GM10248 (cell line): ENCODE measurements at regions not wholly inside any gene's neighbourhood (a gene's known extent, or its start where the extent isn't known, plus 50 kb on each side); places are given as distances from the start of the nearest gene placed in this dataset.

Source experiments
- CTCF ChIA-PET: fragments of 300-600 bp; sonication (Branson Sonifier 250); formaldehyde crosslinking; extraction: SDS; loops from one replicate; lab custom pipeline; 2021; ENCODE audit warnings: antibody characterized with exemption; lab: Yijun Ruan, JAX
- POLR2A ChIA-PET: fragments of 350-650 bp; sonication (Branson Sonifier 250); formaldehyde crosslinking; extraction: SDS; loops from one replicate; lab custom pipeline; 2020; ENCODE audit warnings: antibody characterized with exemption; lab: Yijun Ruan, JAX
- DNase-seq: peaks from one replicate; pipeline ENCODE4 v3.0.0; 2012; ENCODE audit errors: extremely low spot score
- CTCF ChIP-seq: IDR thresholded peaks from 2 replicates; pipeline ENCODE4 v1.5.1; 2012; ENCODE audit warnings: mild to moderate bottlenecking, low read depth; ENCODE audit errors: extremely low read depth, missing control alignments, control extremely low read depth

DNA sequence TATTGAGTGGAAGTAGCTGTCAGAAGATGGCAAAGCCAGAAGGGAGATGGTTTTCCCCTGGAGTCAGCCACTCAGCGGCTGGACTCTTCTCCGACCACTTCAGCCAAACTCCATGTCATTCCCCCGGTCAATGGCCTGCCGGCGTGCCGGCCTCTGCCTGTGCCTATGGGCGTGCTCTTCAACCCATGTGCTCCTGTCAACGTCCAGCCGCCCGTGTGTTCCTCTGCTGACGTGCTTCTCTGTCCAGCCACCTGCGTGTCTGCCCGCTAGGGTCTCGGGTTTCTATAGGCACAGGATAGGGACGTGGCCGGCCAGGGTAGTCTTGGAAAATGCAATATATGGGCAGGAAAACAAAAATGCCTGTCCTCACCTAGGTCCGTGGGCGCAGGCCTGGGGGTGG lies 77.7 kb upstream of the RUFY1 start:
- ChIA-PET POLR2A (no interaction called here), CTCF (no interaction called here)
- DNase-seq, result no peak
- no peak for TF ChIP-seq CTCF

DNA sequence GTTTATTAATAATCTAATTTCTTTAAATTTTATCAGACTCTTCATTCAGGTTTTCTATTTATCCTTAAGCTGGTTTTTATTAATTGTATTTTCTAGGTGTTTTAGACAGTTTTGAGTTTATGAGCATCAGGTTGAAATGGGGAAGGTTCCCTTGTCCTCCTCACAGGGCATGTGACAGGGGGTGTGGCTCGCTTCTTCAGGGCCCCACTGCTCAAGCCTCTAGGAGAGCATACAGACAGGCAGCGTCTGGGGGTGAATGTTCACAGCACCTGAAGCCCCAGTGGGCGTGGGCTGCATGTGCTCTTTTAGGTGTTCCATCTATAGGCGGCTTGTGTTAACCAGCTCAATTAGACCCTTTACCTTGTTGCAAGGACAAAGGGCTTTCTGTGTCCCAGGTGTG lies 78.2 kb upstream of the RUFY1 start:
- DNase-seq, result no peak
- ChIA-PET CTCF (no interaction called here), POLR2A (no interaction called here)
- TF ChIP-seq CTCF, result no peak

GRCh38 chr5:179470201-179470600 lies 80.2 kb upstream of the RUFY1 start:
- ChIA-PET POLR2A (no interaction called here), CTCF (no interaction called here)
- no peak for TF ChIP-seq CTCF
- DNase-seq, result no peak

- ChIA-PET POLR2A (no interaction called here), CTCF (no interaction called here)
- no peak for DNase-seq
- TF ChIP-seq CTCF, result no peak
Observed at GRCh38 chr5:179468696-179469095, 81.7 kb upstream of the RUFY1 start.

DNA sequence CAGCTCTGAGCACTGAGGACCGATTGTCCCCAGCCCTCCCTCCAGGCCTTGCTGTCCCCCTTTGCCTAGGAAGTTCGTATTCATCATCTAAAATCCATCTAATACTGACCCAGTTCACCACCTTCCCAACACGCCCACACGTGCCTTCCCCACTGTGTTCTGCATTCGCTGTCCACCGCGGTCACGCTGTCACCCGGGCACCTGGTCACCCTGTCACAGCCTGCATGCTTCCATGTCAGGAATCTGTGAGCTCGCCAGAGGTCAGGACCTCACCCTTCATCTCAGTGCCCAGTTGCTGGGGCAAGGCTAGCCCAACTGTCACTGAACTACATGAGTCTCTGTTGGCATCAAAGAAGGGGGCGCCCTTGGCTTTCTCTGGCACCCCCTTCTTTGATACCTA lies 82.9 kb upstream of the RUFY1 start:
- POLR2A ChIA-PET, result no interaction called here
- TF ChIP-seq CTCF, result no peak
- no peak for DNase-seq
- CTCF ChIA-PET, result interaction anchor here (1.2 kb wide), 1 partner anchor 10 kb away, joined by 3 read pairs; no protein-coding TSS in a partner anchor

GRCh38 chr5:179464631-179465030 lies 85.7 kb upstream of the RUFY1 start:
- no peak for DNase-seq
- POLR2A ChIA-PET, result no interaction called here
- TF ChIP-seq CTCF, result no peak
- CTCF ChIA-PET, result no interaction called here

- CTCF ChIA-PET, result no interaction called here
- no peak for TF ChIP-seq CTCF
- POLR2A ChIA-PET, result no interaction called here
- no peak for DNase-seq
Observed at GRCh38 chr5:179462040-179462439, 88.3 kb upstream of the RUFY1 start.
